IMR-90 (cell line): ENCODE measurements at regions not wholly inside any gene's neighbourhood (a gene's known extent, or its start where the extent isn't known, plus 50 kb on each side); places are given as distances from the start of the nearest gene placed in this dataset.

Experiments used
- CTCF ChIP-seq: conservative IDR thresholded peaks from 2 replicates; pipeline ENCODE4 v1.5.1; 2012; ENCODE audit warnings: mild to moderate bottlenecking, low read depth, low read length, improper control_type of control experiment
- ELK1 ChIP-seq: fragments of 150-350 bp; IDR thresholded peaks from 2 replicates; pipeline ENCODE4 v1.6.1; 2016; ENCODE audit warnings: low read depth, mild to moderate bottlenecking, low read length, moderate library complexity, borderline replicate concordance
- MAZ ChIP-seq: IDR thresholded peaks from 2 replicates; pipeline ENCODE4 v1.6.1; 2012; ENCODE audit warnings: low read depth, mild to moderate bottlenecking, low read length, improper control_type of control experiment, moderate library complexity, borderline replicate concordance
- POLR2A ChIP-seq: IDR thresholded peaks from 2 replicates; pipeline ENCODE4 v1.6.1; 2012; ENCODE audit warnings: mild to moderate bottlenecking, low read depth, low read length
- RFX5 ChIP-seq: IDR thresholded peaks from 2 replicates; pipeline ENCODE4 v1.8.0; 2012; ENCODE audit warnings: low read depth, mild to moderate bottlenecking, low read length, moderate library complexity

- no peak for TF ChIP-seq CTCF
- TF ChIP-seq POLR2A, result no peak
- no peak for TF ChIP-seq MAZ
- no peak for TF ChIP-seq ELK1
- no peak for TF ChIP-seq RFX5
These were observed 1277.6 kb downstream of the AACS start for GRCh38 chr12:126342866-126343265.
